Lung (tissue), 11 donors: ENCODE measurements at regions not wholly inside any gene's neighbourhood (a gene's known extent, or its start where the extent isn't known, plus 50 kb on each side); places are given as distances from the start of the nearest gene placed in this dataset.

ENCODE experiments used
- ATAC-seq: fragments of 200-7000 bp; cut with Tn5 transposase; one replicate; pipeline ENCODE4 v1.9.1; 2020; ENCODE audit warnings: moderate number of reproducible peaks; ENCODE audit not compliant: insufficient read depth, low FRiP score
- DNase-seq, 3 donors: peaks; one replicate each; pipeline ENCODE4 v3.0.0-alpha.2; 2013 to 2017
- H3K27ac ChIP-seq, 2 donors: one replicate each; pipeline ENCODE4 v1.5.1; 2013; ENCODE audit warnings: mild to moderate bottlenecking in 2 of 2, moderate library complexity in 2 of 2, control low read depth in 1 of 2, inconsistent platforms in 1 of 2, low read depth in 1 of 2, low read length in 1 of 2
- H3K27me3 ChIP-seq, 3 donors: one replicate each; pipeline ENCODE4 v1.5.1; 2013; ENCODE audit warnings: low read length in 2 of 3; ENCODE audit not compliant: control insufficient read depth in 3 of 3, insufficient read depth in 3 of 3
- H3K36me3 ChIP-seq, 4 donors: one replicate each; pipeline ENCODE4 v1.5.1; 2013; ENCODE audit warnings: low read length in 4 of 4, mild to moderate bottlenecking in 1 of 4, moderate library complexity in 1 of 4; ENCODE audit not compliant: control insufficient read depth in 4 of 4, insufficient read depth in 4 of 4
- H3K4me1 ChIP-seq, 5 donors: one replicate each; pipeline ENCODE4 v1.5.1; 2013; ENCODE audit warnings: low read length in 5 of 5, mild to moderate bottlenecking in 2 of 5, moderate library complexity in 1 of 5; ENCODE audit not compliant: control insufficient read depth in 5 of 5, insufficient read depth in 5 of 5
- H3K4me3 ChIP-seq: one replicate; pipeline ENCODE4 v1.5.1; 2013; ENCODE audit warnings: mild to moderate bottlenecking, control low read depth, moderate library complexity
- H3K9ac ChIP-seq, 2 donors: one replicate each; pipeline ENCODE4 v1.5.1; 2013; ENCODE audit warnings: low read length in 2 of 2, control low read depth in 1 of 2; ENCODE audit not compliant: insufficient read depth in 1 of 2
- H3K9me3 ChIP-seq, 4 donors: one replicate each; pipeline ENCODE4 v1.5.1; 2013; ENCODE audit warnings: low read length in 3 of 4, mild to moderate bottlenecking in 1 of 4, moderate library complexity in 1 of 4; ENCODE audit not compliant: control insufficient read depth in 4 of 4, insufficient read depth in 3 of 4
- WGBS, 2 donors: extraction: QIAGEN DNeasy Blood & Tissue Kit; methylation state at CpG; one replicate each; pipeline ENCODE4 v1.1.7; 2013; 5-methylcytosine and 5-hydroxymethylcytosine counted together
- TF ChIP-seq, protein P1 (sequence below): IDR thresholded peaks from 2 replicates; pipeline ENCODE4 v1.5.1; 2012; ENCODE audit warnings: mild to moderate bottlenecking; ENCODE audit errors: control extremely low read depth, extremely low read depth
- donor health status: control.
- donor health status: control.
- donor health status: Bipolar disorder and iron deficiency.
- donor health status: healthy.
- donor health status: DM: yes; HTN: yes; CAD: no.

DNA sequence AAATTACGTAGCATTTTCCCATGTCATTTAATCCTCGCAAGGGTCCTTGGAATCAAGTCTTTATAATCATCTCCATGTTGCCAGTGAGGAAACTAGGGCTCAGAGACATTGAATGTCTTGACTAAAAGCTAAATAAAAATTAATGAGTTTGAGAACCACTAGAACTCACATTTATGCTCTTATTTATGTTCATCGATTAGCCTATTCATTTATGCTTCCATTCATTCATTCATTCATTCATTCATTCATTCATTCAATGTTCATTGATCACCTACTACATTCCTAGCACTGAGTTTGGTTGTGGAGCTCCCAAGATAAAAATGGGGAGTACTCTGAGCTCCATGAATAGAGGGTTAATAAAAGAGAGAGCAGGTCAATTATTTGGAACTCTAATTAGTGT, 59.7 kb downstream of the KCNA1 start:
- Histone ChIP-seq H3K27me3 (peaks cover 0 to 44% (median 18%) of the 10 kb centered on the region in 3 donors), H3K4me3 (no peak overlapping the region), H3K27ac (no peak overlapping the region), H3K4me1 (peaks cover 0 to 1% (median 0%) of the 10 kb centered on the region in 5 donors), H3K9ac (no peak overlapping the region), H3K9me3 (peaks cover 0 to 2% (median 0%) of the 10 kb centered on the region in 4 donors), H3K36me3 (no peaks in the 10 kb centered on the region)
- 81 to 95% methylated on average over 3 of the region's 3 CpGs for WGBS, 2 donors
- ATAC-seq (no peak), DNase-seq (no peak)
- TF ChIP-seq, protein P1, sequence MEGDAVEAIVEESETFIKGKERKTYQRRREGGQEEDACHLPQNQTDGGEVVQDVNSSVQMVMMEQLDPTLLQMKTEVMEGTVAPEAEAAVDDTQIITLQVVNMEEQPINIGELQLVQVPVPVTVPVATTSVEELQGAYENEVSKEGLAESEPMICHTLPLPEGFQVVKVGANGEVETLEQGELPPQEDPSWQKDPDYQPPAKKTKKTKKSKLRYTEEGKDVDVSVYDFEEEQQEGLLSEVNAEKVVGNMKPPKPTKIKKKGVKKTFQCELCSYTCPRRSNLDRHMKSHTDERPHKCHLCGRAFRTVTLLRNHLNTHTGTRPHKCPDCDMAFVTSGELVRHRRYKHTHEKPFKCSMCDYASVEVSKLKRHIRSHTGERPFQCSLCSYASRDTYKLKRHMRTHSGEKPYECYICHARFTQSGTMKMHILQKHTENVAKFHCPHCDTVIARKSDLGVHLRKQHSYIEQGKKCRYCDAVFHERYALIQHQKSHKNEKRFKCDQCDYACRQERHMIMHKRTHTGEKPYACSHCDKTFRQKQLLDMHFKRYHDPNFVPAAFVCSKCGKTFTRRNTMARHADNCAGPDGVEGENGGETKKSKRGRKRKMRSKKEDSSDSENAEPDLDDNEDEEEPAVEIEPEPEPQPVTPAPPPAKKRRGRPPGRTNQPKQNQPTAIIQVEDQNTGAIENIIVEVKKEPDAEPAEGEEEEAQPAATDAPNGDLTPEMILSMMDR = no peak

DNA sequence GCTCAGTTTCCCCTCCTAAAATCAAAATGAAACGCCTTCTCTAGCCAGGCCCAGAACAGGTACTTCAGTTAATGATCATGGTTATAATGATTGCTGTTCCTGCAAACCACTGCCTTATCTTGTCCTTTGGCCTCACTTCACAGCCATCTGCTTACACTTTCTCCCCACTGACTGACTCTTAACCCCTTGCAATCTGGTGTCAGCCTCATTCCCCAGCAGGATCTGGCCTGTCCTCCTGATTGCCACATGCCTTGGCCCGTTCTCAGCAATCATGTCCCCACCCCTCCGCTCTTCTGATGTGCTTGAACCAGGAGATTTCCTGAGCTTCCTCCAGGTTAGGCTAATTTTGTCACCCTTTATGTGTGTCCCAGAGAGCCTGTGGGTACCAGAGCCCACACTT, 64.5 kb downstream of the KCNA1 start:
- Histone ChIP-seq H3K36me3 (no peaks in the 10 kb centered on the region), H3K4me3 (no peak overlapping the region), H3K27ac (no peak overlapping the region), H3K9me3 (peaks cover 0 to 2% (median 0%) of the 10 kb centered on the region in 4 donors), H3K27me3 (peaks cover 0 to 19% (median 8%) of the 10 kb centered on the region in 3 donors), H3K9ac (no peak overlapping the region), H3K4me1 (peaks cover 0 to 1% (median 0%) of the 10 kb centered on the region in 5 donors)
- no peak for DNase-seq
- TF ChIP-seq, protein P1 = no peak
- WGBS, 2 donors = 62 to 81% methylated on average over 3 of the region's 3 CpGs
- no peak for ATAC-seq

DNA sequence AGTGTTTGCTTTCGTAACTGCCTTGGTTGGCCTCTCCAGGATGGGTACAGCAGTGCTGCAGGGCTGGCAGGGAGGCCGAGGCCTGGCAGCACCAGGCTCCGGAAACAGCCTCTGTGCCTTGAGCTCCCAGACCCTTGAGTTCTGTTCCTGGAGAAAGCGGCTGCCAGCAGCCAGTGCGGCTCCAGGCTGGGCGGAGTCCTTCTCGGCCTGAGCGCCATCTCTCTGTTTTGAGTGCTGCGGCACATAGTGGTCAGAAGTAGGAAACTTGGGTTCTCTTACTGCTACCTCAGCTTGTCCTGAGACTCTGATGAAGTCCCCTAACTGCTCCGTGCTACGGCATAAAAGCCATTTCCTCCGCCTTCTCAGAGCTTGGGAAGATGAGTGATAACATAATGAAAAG, 65.9 kb downstream of the KCNA1 start:
- Histone ChIP-seq H3K36me3 (no peaks in the 10 kb centered on the region), H3K9ac (no peak overlapping the region), H3K4me3 (no peak overlapping the region), H3K27ac (no peak overlapping the region), H3K9me3 (no peaks in the 10 kb centered on the region), H3K27me3 (peaks cover 0 to 31% (median 9%) of the 10 kb centered on the region in 3 donors), H3K4me1 (peaks cover 0 to 1% (median 0%) of the 10 kb centered on the region in 5 donors)
- 56 to 79% methylated on average over 12 of the region's 12 CpGs for WGBS, 2 donors
- TF ChIP-seq, protein P1 = no peak
- peak in 2 of 3 donors; percentile 5 to 16 for DNase-seq
- no peak for ATAC-seq

DNA sequence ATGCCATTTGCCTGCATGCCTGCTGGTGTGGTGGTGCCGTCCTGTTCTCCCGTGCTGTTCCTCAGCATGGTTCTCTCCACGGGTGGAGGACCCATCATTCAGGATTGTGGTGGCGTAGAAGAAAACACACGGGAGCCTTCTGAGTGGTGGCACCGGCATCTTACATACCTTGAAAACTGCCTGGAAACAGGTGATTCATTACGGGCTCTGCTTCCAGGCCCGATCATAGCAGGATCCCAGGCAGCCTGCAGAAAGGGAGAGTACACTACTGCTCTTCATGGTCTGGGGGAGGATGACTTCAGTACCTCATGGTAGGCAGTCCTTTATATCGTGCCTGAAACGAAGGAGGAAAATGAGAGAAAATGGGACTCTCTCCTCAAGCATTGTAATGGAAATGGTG, 66.6 kb upstream of the KCNA5 start:
- no peaks in the 10 kb centered on the region for H3K36me3 ChIP-seq
- TF ChIP-seq, protein P1 = no peak
- H3K4me1 ChIP-seq = peaks cover 0 to 1% (median 0%) of the 10 kb centered on the region in 5 donors
- no peak overlapping the region for H3K9ac ChIP-seq
- H3K4me3 ChIP-seq = no peak overlapping the region
- no peak overlapping the region for H3K27ac ChIP-seq
- no peak for ATAC-seq
- WGBS, 2 donors = 83% methylated on average over 10 of the region's 10 CpGs
- no peak for DNase-seq
- H3K9me3 ChIP-seq = no peaks in the 10 kb centered on the region
- H3K27me3 ChIP-seq = peaks cover 0 to 31% (median 6%) of the 10 kb centered on the region in 3 donors
